H9 (cell line): ENCODE measurements at regions not wholly inside any gene's neighbourhood (a gene's known extent, or its start where the extent isn't known, plus 50 kb on each side); places are given as distances from the start of the nearest gene placed in this dataset.

Experiments used
- DNase-seq: peaks from one replicate; pipeline ENCODE4 v3.0.0-alpha.2; 2017
- H2AFZ ChIP-seq: one replicate; pipeline ENCODE4 v1.6.1; 2013; ENCODE audit warnings: mild to moderate bottlenecking, low read length, control low read depth, moderate library complexity
- H2AK5ac ChIP-seq: 2 replicates; pipeline ENCODE4 v1.6.1; 2013; ENCODE audit warnings: low read length, control low read depth, mixed read lengths; ENCODE audit not compliant: insufficient read length
- H2BK120ac ChIP-seq: one replicate; pipeline ENCODE4 v1.6.1; 2013; ENCODE audit warnings: low read depth, mild to moderate bottlenecking, low read length, control low read depth, inconsistent platforms; ENCODE audit not compliant: poor library complexity, severe bottlenecking
- H2BK12ac ChIP-seq: 2 replicates; pipeline ENCODE4 v1.6.1; 2013; ENCODE audit warnings: low read length, control low read depth, mixed read lengths, low read depth; ENCODE audit not compliant: insufficient read length
- H2BK15ac ChIP-seq: 2 replicates; pipeline ENCODE4 v1.6.1; 2013; ENCODE audit warnings: low read depth, low read length, control low read depth
- H2BK20ac ChIP-seq: one replicate; pipeline ENCODE4 v1.6.1; 2013; ENCODE audit warnings: low read depth, mild to moderate bottlenecking, low read length, control low read depth, inconsistent platforms; ENCODE audit not compliant: poor library complexity, severe bottlenecking
- H2BK5ac ChIP-seq: 2 replicates; pipeline ENCODE4 v1.6.1; 2013; ENCODE audit warnings: low read length, control low read depth, mixed read lengths; ENCODE audit not compliant: insufficient read length
- H3K14ac ChIP-seq: 2 replicates; pipeline ENCODE4 v1.6.1; 2013; ENCODE audit warnings: low read length, control low read depth; ENCODE audit not compliant: insufficient read depth
- H3K18ac ChIP-seq: 2 replicates; pipeline ENCODE4 v1.6.1; 2013; ENCODE audit warnings: low read depth, mild to moderate bottlenecking, mixed read lengths, low read length, control low read depth; ENCODE audit not compliant: insufficient read length
- H3K23ac ChIP-seq: 2 replicates; pipeline ENCODE4 v1.6.1; 2013; ENCODE audit warnings: low read length, control low read depth, mixed read lengths, low read depth; ENCODE audit not compliant: insufficient read length
- H3K23me2 ChIP-seq: 2 replicates; pipeline ENCODE4 v1.6.1; 2013; ENCODE audit warnings: low read depth, mild to moderate bottlenecking, mixed read lengths, low read length, control low read depth; ENCODE audit not compliant: insufficient read length, poor library complexity, severe bottlenecking
- H3K27ac ChIP-seq: 2 replicates; pipeline ENCODE4 v1.5.1; 2013; ENCODE audit warnings: low read length, control low read depth, mixed read lengths, low read depth; ENCODE audit not compliant: insufficient read length
- H3K27me3 ChIP-seq: 2 replicates; pipeline ENCODE4 v1.6.1; 2013; ENCODE audit warnings: low read length, control low read depth, inconsistent platforms; ENCODE audit not compliant: insufficient read depth
- H3K4ac ChIP-seq: 2 replicates; pipeline ENCODE4 v1.6.1; 2013; ENCODE audit warnings: low read depth, mild to moderate bottlenecking, control low read depth, inconsistent platforms, low read length, moderate library complexity
- H3K4me1 ChIP-seq: 2 replicates; pipeline ENCODE4 v1.6.1; 2013; ENCODE audit warnings: low read length, control low read depth, inconsistent platforms; ENCODE audit not compliant: insufficient read depth
- H3K4me2 ChIP-seq: 2 replicates; pipeline ENCODE4 v1.6.1; 2013; ENCODE audit warnings: low read length, control low read depth, mixed read lengths; ENCODE audit not compliant: insufficient read length, insufficient read depth
- H3K56ac ChIP-seq: 2 replicates; pipeline ENCODE4 v1.6.1; 2013; ENCODE audit warnings: low read depth, mild to moderate bottlenecking, mixed read lengths, low read length, control low read depth; ENCODE audit not compliant: insufficient read length
- H3K79me1 ChIP-seq: 2 replicates; pipeline ENCODE4 v1.6.1; 2013; ENCODE audit warnings: low read depth, mild to moderate bottlenecking, moderate library complexity, low read length, control low read depth, inconsistent platforms; ENCODE audit not compliant: insufficient read depth, poor library complexity, severe bottlenecking
- H3K79me2 ChIP-seq: 2 replicates; pipeline ENCODE4 v1.6.1; 2013; ENCODE audit warnings: low read length, control low read depth, inconsistent platforms; ENCODE audit not compliant: insufficient read depth
- H3K9ac ChIP-seq: 2 replicates; pipeline ENCODE4 v1.6.1; 2013; ENCODE audit warnings: low read length, control low read depth, mixed read lengths; ENCODE audit not compliant: insufficient read length; ENCODE audit errors: extremely low read depth
- H3K9me3 ChIP-seq: one replicate; pipeline ENCODE4 v1.6.1; 2013; ENCODE audit warnings: low read depth, low read length, inconsistent platforms; ENCODE audit not compliant: control insufficient read depth
- H3T11ph ChIP-seq: one replicate; pipeline ENCODE4 v1.6.1; 2013; ENCODE audit warnings: mild to moderate bottlenecking, low read length, control low read depth, inconsistent platforms
- H4K20me1 ChIP-seq: one replicate; pipeline ENCODE4 v1.6.1; 2013; ENCODE audit not compliant: control insufficient read depth, insufficient read length, insufficient read depth
- H4K5ac ChIP-seq: 2 replicates; pipeline ENCODE4 v1.6.1; 2013; ENCODE audit warnings: low read depth, mild to moderate bottlenecking, mixed read lengths, low read length, control low read depth; ENCODE audit not compliant: insufficient read length
- H4K8ac ChIP-seq: replicated peaks from 2 replicates; pipeline ENCODE4 v1.6.1; 2013; ENCODE audit warnings: low read length, control low read depth, mixed read lengths, low read depth; ENCODE audit not compliant: insufficient read length
- H4K91ac ChIP-seq: 2 replicates; pipeline ENCODE4 v1.6.1; 2013; ENCODE audit warnings: low read depth, mild to moderate bottlenecking, moderate library complexity, mixed read lengths, low read length, control low read depth; ENCODE audit not compliant: insufficient read length
- H3K27ac Mint-ChIP-seq, 3 experiments: 2 replicates in 2 of 3; 3 replicates in 1 of 3; pipeline ENCODE4 v1.8.0; 2020 to 2021; ENCODE audit warnings: mixed read lengths in 3 of 3, mild to moderate bottlenecking in 1 of 3, moderate library complexity in 1 of 3
- H3K27me3 Mint-ChIP-seq: 2 replicates; pipeline ENCODE4 v1.8.0; 2021; ENCODE audit warnings: low read depth, mild to moderate bottlenecking, moderate library complexity, mixed read lengths
- H3K36me3 Mint-ChIP-seq, 3 experiments: 2 replicates in 2 of 3; 3 replicates in 1 of 3; pipeline ENCODE4 v1.8.0; 2020 to 2021; ENCODE audit warnings: low read depth in 3 of 3, mixed read lengths in 3 of 3; ENCODE audit not compliant: insufficient read depth in 1 of 3
- H3K4me1 Mint-ChIP-seq, 2 experiments: 2 replicates each; pipeline ENCODE4 v1.8.0; 2020; ENCODE audit warnings: mixed read lengths in 2 of 2
- H3K4me3 Mint-ChIP-seq, 2 experiments: 2 replicates in 1 of 2; 3 replicates in 1 of 2; pipeline ENCODE4 v1.8.0; 2020 to 2021; ENCODE audit warnings: mild to moderate bottlenecking in 2 of 2, mixed read lengths in 2 of 2, moderate library complexity in 1 of 2
- H3K9me3 Mint-ChIP-seq, 2 experiments: 2 replicates in 1 of 2; 3 replicates in 1 of 2; pipeline ENCODE4 v1.8.0; 2020; ENCODE audit warnings: mild to moderate bottlenecking in 2 of 2, mixed read lengths in 2 of 2, moderate library complexity in 1 of 2
- CTCF ChIP-seq: fragments of 200-600 bp; sonication (generic); conservative IDR thresholded peaks from 3 replicates; pipeline ENCODE4 v1.8.0; 2021; ENCODE audit warnings: antibody characterized with exemption, mild to moderate bottlenecking
- whole genome bisulfite sequencing: extraction: QIAGEN DNeasy Blood & Tissue Kit; methylation state at CpG from one replicate; pipeline ENCODE4 v1.1.7; 2013; ENCODE audit warnings: missing lambda C conversion rate, low lambda C conversion rate, mixed read lengths; ENCODE audit not compliant: insufficient read length; ENCODE audit errors: extremely low coverage; 5-methylcytosine and 5-hydroxymethylcytosine counted together

GRCh38 chr12:83256562-83256961 is 569.9 kb downstream of the TMTC2 start:
- H3K4me1 Mint-ChIP-seq: no peaks in the 10 kb centered on the region
- no peak overlapping the region for H3K4me3 Mint-ChIP-seq
- H3K27ac Mint-ChIP-seq: no peak overlapping the region
- Histone ChIP-seq H3K27me3 (no peaks in the 10 kb centered on the region), H2BK120ac (no peak overlapping the region), H3K56ac (no peak overlapping the region), H3K9ac (no peak overlapping the region), H4K20me1 (no peaks in the 10 kb centered on the region), H3T11ph (no peak overlapping the region), H2BK15ac (no peak overlapping the region), H2BK20ac (no peak overlapping the region), H2AFZ (no peak overlapping the region), H4K8ac (no peak overlapping the region), H3K27ac (no peak overlapping the region), H3K4me2 (no peak overlapping the region), H4K5ac (no peak overlapping the region), H2BK5ac (no peak overlapping the region), H3K79me2 (no peaks in the 10 kb centered on the region), H3K23ac (no peak overlapping the region), H3K9me3 (no peaks in the 10 kb centered on the region), H4K91ac (no peak overlapping the region), H3K23me2 (no peaks in the 10 kb centered on the region), H3K79me1 (no peaks in the 10 kb centered on the region), H3K4ac (no peak overlapping the region), H3K14ac (no peak overlapping the region), H2BK12ac (no peak overlapping the region), H2AK5ac (no peak overlapping the region), H3K18ac (no peak overlapping the region), H3K4me1 (no peaks in the 10 kb centered on the region)
- H3K27me3 Mint-ChIP-seq: no peaks in the 10 kb centered on the region; the same call in 1 of the 2 replicates
- H3K36me3 Mint-ChIP-seq: no peaks in the 10 kb centered on the region
- TF ChIP-seq CTCF: no peak
- no peak for DNase-seq
- no peaks in the 10 kb centered on the region; a peak in 1 of 5 replicates for H3K9me3 Mint-ChIP-seq
- no CpG with 5 or more reads among the region's 3 CpGs for WGBS
